ENCODE measurements at regions not wholly inside any gene's neighbourhood (a gene's known extent, or its start where the extent isn't known, plus 50 kb on each side); places are given as distances from the start of the nearest gene placed in this dataset.

DNA sequence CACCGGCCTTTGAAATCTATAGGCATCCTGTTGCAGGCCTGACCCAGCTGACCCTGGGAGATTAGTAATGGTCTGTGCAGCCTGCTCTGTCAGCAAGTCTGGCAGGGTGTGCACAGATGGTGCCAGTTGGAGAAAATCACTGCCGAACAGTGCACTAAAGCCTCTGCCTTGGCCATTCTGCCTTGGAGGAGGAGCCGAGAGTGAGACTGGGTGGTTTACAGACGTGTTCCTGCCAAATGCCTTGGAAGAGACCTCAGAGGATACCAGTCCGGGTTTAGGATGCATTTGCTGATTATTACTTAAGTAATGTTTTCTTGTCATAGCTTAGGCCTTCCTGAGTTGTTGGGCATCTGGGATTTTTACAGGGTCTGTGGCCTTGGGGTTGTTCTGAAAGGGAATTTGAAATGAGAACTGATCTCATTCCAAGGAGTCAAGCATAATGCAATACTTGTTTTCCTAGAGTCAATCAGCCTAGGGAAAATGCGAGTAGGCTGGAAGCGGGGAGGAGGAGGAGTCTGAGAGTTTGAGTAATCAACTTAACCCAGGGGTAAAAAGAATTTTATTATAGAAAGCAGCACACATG is 292.1 kb downstream of the SOX4 start:
- DNase-seq (ENCODE audit: low read depth in 2 of 2) = no peak

DNA sequence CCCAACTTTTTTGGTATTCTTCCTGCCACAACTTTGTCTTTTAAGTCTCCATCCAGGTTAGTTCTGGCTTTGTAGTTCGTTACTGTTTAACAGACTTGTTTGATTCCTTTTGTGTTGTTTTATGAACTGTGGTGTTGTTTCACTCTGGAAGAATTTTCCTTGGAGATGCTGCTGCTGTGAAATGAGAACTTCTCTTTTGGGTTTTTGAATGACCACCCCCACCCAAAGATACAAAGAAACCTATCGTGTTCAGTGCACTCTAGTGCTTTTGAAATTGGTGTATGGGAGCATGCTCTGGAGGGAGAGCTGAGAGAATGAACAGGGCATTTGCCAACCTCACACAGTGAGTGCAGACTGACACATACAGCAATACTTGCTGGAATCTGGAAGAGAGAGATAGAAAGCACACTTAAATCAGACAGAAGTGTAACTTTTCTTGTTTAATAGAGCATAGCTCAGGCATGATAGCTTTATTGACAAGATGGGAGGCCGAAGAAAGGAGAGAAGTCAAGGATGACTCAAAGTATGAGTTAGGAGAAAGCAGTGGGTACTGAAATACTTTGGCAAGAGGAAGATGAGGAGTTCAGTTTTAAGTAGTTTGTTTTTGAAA is 293.1 kb downstream of the SOX4 start:
- no peak for DNase-seq (ENCODE audit: low read depth in 2 of 2)

DNA sequence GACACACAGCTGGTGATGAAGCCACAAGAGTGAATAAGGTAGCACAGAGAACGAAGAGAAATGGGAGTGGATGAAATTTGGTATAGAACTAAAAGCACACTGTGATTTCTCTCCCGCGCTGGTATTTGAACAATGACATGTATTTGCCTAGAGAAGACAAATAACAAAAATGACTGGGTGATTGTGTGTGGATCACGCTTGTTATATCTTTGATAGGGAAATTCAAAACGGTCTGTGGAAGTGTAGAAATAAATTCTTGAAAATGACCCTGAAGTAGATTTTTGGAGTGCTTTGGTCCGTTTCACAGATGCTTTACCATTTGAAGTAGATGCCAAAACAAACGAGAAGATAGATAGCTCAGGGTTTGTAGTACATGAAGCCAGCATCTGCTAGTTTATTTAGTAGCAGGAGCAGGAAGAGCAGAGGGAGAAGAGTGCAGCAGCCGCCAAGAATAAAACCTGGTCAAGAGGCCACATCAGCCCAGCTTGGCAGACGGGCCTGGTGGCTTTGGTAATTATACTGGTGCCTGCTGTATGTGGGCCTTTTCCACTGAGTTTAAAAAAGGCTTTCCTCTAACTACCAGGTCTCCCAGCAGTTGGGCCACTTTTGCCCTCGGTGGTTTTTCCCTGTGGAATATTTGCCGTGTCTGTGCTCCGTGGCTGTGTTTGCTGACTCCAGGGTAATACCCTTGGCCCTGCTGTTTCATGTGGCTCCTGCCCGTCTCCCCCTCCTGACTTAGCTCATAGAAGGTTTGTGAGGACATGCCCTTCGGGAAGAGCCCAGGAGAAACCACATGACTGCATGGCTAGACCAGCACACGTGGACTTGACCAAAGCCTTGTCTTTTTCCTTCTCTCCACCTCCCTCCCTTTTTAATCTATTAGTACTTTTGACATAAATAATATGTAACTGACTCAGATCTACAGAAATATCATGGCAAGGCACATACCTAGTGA is 294.0 kb downstream of the SOX4 start:
- DNase-seq (ENCODE audit: low read depth in 2 of 2) = no peak

DNA sequence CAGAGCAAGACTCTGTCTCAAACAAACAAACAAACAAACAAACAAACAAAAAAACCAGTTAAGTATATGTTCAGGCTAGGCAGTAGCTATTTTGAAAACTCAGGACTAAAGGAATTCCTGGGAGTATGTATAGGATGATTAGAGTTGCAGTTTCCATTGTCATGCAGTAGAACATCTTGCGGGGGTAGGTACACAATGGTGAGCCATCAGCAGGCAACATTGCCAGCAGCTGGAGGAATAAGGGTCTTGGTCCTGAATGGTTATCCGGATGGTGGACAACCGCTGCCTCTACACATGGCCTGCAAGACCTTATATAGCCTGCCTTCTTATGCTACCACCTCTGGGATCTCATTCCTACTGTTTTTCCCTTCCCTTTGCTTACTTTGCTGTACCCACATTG is 297.5 kb downstream of the SOX4 start:
- DNase-seq (ENCODE audit: low read depth in 2 of 2) = no peak

DNA sequence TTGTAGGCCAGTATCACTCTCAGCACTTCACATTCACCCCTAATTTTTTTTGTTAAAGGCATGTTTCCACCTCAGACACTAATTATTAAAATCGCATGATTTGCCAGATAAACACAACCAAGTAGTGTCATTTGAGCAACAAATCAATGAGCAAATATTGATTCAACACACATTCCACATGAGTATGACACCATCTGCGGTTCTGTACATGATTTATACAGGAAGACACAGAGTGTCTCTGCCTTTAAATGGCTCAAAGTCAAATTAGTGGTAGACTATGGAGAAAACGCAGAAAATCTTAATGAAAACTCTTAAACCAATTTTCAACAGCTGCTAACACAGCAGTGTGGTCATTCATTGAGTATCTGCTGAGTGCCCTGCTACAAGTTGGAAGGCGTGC is 300.2 kb downstream of the SOX4 start:
- DNase-seq (ENCODE audit: low read depth in 2 of 2) = no peak

DNA sequence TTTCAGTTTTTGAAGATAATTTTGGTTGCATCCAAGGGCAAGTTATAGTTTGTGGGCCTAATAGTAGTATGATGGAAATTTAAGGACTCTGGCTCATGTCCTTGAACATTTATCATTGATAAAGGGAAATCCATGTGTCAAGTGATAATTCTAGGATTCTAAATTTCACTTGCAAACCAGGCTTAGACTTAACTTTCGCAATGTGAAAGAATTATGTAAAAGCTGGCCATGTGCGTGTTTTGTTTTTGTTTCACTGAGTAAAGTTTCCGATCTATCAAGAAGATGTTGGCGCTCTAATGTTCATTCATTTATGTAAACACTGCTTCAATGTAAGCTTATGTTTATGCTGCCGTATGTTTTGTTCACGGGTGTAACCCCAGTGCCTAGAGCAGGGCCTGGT is 302.0 kb downstream of the SOX4 start:
- DNase-seq (ENCODE audit: low read depth in 2 of 2) = no peak

DNA sequence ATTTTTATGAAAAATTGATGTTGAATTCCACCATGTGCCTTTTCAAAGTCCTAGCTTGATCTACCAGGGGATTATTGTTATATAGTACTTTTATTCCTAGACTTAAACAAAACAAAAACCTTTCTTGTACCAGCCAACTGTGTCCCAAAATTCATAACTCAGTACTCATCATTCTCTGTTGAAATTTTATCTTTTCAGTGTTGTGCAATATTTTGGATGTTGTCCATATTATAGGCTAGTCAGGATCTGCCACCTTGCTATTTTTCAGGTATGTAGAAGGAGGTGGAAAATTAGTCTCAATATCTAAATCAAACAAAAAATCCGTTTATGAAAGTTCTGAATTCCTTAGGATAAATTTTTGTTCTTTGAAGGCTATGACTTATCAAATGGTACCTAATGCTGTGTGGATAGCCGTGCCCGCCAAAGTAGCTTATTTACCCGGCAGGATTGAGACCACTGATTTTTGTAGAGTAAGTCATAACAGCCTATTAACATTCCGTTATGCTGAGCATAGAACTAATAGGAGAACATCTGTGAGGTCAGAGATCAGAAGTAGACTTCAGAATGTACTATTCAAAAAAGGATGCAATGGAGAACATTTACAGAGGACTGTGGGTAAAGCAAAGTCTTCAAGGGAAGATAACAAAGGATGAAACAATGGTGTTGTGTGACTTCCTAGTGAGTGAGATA is 304.7 kb downstream of the SOX4 start:
- DNase-seq (ENCODE audit: low read depth in 2 of 2) = no peak

DNA sequence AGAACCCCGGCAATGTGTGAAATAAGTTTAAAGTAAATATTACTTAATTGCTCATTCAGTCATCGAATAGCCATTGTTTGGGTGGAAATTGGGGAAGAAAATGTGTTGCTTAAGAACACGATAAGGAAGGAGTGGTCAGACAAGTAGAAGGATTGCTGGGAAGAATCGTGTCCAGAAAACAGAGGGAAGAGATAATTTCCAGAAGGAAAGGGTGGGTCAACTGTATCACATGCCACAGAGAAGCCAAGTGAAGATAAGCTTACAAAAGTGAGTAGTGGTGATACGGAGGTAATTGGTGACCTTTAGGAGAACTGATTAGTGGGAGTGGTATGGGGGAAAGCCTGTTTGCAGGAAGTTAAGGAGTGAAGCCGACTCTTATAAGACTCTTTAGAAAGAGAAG is 306.2 kb downstream of the SOX4 start:
- no peak for DNase-seq (ENCODE audit: low read depth in 2 of 2)

DNA sequence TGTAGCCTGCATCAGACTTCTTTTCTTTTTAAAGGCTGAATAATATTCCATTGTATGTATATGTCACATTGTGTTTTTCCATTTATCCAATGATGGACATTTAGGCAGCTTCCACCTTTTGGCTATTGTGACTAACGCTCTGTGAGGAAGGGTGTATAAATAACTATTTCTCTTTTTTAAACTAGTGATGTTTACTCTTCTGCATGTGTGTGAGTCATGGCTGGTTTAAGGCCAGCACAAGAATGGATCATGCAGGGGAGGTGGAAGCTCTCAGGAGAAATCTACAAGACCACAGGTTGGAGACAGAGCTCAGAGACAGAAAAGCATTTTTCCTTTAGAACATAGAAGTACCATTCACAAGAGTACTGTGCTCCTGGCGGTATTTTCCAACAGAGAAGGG is 307.2 kb downstream of the SOX4 start:
- DNase-seq (ENCODE audit: low read depth in 2 of 2) = no peak

DNA sequence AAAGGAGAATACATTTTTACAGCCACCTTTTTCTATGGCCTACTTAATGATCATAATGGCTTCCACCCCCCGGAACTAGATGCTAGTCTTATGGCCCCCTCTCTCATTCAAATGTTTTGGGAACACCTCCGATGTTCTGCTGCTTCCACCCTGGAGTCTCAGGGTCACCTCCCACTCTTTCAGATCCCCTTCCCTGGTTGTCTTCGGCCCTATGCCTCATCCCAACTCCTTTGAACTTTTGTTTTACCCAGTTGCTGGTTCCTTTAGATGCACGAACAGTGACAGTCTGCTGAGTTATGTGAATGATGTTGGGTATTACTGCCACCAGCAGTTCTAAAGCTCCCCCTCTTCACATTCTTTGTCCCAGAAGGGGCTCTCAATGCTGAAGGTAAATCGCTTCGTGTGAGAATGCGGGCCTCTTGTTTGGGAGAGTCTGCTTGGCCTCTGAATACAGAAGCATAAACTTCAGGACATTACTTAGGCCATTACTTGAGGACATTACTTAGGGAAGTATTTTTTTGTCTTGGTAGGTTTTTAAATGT is 309.1 kb downstream of the SOX4 start:
- DNase-seq (ENCODE audit: low read depth in 2 of 2) = no peak

DNA sequence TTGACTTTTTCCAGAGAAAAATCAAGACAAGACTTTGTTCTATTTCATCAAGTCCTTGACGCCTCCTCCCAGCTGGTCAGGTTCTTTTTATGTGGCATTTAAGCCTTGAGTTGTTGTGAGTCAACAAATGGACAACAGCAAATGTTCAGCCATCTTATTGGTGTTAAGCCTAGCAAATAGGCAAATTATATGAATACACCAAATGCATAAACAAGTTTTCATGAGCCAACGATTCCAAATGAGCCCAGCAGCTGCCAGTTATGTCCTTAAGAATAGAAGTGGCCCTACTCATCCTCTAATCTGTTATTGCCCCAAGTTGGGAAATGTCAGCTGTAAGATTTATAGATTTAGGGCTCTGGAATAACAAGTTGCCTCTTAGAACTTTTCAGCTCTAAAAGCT is 312.0 kb downstream of the SOX4 start:
- no peak for DNase-seq (ENCODE audit: low read depth in 2 of 2)

DNA sequence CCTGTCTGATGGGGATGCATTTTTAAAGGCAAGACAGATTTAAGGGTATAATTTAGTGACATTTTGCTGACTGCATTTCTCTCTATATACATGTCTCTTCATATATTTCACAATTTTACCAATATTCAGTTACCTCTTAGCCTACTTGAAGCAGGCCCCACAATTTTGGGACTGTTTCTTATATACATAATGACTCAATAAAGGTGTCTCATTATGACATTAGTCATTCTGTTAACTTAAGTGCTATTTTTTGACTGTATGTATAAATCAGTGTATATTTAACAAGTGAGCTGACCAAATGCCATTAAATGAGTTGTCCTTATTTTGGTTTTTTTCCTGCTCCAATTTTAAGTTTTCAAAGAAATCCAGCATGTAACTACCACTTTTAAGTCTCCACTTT is 313.3 kb downstream of the SOX4 start:
- no peak for DNase-seq (ENCODE audit: low read depth in 2 of 2)

DNA sequence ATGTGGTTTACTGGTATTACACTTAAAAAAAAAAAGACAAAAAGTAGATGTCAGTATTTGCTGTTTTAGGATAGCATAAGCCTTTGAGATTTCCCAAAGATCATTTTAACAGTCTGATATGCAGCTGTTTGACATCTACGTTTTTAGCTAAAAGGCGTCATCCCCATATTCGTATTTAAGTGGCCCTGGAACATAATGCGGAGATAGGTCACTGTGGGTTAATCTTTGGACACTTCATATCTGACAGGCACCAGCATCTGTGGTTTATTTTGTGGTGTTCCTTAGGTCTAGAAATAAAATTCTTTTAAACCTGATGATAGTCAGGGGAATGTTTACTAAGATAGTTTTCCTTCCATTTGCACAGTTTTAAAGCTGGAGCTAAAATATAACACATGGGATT is 313.7 kb downstream of the SOX4 start:
- DNase-seq (ENCODE audit: low read depth in 2 of 2) = no peak

DNA sequence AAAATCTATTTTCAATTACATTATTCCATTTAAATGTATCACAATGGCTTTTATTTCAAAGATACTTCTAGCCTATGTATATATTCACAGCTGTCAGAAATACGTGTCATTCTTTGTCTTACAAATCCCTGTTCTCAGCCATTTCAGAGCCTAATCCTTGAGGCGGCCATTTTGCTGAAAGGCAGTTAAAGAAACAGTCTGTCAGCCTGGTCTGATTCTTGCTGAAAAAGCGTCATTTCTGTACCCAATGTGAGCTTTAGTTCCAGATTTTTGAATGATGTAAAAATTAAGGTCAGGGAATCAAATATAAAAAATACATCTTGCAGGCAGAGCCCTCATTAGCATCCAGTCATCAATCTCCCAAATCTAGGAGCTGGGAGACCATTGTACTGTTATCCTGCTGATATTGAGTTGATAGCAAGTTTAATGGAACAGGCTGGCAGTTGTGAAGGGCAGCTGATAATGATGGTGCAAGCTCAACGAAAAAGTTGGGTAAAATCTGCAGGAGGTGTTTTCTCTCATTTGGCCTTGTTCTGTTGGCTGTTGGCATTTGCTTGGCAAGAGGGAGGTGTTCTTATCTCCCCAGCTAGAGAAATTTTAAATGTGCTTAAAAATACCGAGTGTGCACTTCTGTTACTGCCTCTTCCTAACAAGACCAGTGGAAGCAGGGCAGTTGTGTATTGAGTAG is 314.8 kb downstream of the SOX4 start:
- no peak for DNase-seq (ENCODE audit: low read depth in 2 of 2)

DNA sequence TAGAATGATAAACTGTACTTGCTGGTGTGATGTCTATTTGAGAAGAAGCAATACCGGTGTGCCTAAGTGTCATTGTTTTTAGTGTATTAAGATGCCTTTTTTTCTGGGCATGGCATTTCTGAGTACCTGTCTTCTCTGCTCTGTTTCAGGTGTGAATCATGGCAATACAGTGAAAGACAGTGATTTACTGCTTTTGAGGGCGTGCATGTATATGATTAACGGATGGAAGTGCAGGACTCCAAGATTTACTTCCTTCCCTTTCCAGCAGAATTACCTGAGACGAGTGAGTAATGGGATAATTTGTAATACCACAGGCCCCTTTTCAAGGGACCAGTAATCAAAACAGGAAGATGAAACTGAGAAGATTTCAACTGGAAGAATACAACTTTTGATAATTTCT is 315.8 kb downstream of the SOX4 start:
- no peak for DNase-seq (ENCODE audit: low read depth in 2 of 2)

DNA sequence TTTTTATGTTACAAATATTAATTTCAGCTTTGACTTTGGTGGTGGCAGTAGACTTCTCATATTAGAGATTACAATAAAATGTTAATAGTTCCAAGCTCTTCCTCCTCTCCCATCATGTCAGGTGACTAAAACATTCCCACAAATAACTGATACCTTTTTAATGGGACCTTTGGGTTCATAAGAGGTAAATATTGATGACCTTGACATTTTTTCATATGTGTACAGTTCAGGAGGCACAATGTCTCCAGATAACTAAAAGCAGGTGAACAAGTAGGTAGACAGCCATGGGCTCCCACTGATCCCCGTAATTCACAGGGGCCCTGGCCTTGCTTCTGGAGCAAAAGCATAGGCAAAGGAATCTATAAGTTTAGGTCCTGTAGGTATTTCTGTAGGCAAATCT is 317.7 kb downstream of the SOX4 start:
- no peak for DNase-seq (ENCODE audit: low read depth in 2 of 2)

DNA sequence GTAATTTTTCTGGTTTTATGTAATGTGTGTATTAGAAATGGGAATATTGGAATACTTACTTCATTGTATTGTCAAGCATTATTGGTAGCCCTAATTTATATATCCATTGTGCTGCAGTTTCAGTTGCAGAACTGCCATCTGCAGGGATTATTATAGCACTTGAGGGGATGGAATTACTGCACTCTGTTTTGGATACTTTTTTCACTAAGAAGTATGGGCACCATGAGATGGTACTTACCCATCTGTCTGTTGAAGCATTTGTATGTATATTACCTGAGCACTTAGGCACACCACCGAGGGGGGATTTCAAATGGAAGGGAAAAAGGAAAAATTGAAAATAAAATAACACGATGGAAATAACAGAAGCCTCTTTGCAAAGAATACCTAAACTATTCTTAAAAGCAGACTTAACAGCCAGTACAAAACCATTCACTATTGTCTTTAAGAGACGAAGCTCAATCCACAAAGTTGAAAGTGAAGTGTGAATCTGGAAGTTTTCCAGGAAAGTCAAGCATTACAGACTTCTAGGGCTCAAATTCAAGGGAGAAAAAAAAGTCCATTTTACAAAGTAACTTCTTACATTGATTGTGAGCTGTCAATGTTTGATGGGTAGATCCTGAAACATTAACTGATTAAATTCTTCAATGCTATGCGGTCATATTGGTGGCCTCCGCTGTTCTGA is 318.7 kb downstream of the SOX4 start:
- no peak for DNase-seq (ENCODE audit: low read depth in 2 of 2)

DNA sequence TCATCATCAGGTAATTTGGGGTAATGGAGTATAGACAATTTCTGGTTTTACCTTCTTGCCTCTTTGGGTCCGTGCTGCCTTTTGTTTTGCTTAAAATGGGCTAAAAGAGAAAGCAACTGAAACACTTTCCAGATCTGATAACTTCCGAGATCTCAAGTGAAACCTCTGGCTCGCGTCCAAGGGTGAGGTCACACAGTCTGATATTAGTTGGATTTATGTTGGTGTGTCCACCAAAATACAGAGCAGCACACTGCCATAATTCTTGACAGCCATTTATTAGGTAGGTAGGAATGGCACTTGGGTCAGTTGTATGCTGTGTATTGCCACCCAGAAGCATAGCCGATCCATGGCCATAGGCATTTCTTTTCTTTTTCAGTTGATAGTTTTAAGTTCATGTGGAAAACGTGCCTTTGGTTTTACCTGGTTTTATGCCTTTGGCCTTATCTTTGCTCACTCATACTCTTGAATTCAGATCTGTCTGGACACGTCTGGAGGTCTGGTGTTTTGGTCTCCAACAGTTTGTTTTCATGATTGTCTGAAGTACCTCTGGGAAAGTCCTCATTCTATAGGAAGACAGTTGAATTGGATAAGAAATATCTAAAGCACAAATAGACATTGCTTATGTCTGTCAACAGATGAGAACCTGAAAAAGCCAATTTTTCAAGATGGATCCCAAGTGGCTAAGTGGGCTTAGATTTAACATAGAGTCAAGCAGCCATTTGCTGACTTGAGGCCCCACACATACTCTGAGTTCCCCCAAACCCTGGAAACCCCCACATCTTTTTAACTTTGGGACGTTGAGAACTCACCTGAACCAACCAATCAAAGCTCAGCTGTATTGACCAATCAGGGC is 320.8 kb downstream of the SOX4 start:
- peak; percentile 40 to 62 for DNase-seq (ENCODE audit: low read depth in 2 of 2)

DNA sequence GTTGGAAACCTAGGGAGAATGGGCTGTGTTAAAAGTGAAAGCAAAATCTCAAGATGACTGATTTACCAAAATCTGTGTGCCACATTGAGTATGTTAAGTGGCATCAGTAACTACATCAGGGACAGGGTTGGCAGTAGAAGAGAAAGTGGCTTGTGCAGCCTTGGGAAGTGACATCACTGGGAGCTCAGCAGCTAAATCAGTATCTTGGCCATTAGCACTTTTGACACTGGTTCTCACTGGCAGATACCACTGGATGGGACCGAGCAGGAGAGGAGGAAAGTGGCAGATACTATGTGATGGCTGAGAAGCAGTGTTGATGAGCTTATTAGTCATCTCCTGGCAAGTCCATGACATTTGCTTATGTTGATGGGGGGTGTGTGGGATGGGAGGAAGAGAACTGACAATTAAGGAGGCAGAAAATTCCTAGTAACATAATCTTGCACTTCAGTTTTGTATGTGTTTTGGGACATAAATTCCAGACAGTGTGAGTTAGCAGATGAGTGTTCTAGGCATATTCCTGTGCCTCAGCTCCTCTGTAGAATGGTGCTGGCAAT is 322.2 kb downstream of the SOX4 start:
- no peak for DNase-seq (ENCODE audit: low read depth in 2 of 2)

DNA sequence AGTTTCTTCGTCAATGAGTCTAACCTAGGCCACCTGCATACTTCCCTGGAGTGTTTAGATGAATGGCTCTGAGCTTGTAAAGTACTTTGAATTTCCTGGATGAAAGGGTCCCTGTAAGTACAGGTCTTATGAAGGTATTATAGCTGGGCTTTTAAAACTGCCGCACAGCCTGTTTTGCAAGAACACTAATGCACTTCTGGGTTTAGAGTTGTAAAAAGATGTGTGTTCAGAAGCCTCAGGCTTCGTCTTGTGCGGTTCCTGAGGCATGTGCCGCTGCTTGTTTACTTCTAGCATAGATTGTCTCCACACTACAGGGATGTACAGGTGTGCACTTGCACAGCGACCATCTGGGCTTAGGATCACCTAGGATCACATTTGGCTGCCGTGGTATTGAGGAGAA is 324.5 kb downstream of the SOX4 start:
- no peak for DNase-seq (ENCODE audit: low read depth in 2 of 2)
